Neural progenitor cell (in vitro differentiated cells): ENCODE measurements at regions not wholly inside any gene's neighbourhood (a gene's known extent, or its start where the extent isn't known, plus 50 kb on each side); places are given as distances from the start of the nearest gene placed in this dataset.

Source experiments
- DNase-seq: peaks from one replicate; pipeline ENCODE4 v3.0.0-alpha.2; 2016; ENCODE audit warnings: low spot score
- H2AFZ ChIP-seq: fragments of 200-600 bp; sonication (generic); replicated peaks from 2 replicates; pipeline ENCODE4 v1.6.1; 2016; ENCODE audit warnings: antibody characterized with exemption
- H3F3A ChIP-seq: fragments of 200-600 bp; sonication (generic); 2 replicates; pipeline ENCODE4 v1.6.1; 2016; ENCODE audit warnings: antibody characterized with exemption, low read depth
- H3K27ac ChIP-seq: fragments of 200-600 bp; sonication (generic); 2 replicates; pipeline ENCODE4 v1.5.1; 2016; ENCODE audit warnings: mild to moderate bottlenecking
- H3K27me3 ChIP-seq: fragments of 200-600 bp; sonication (generic); 2 replicates; pipeline ENCODE4 v1.6.1; 2016; ENCODE audit warnings: mild to moderate bottlenecking, moderate library complexity
- H3K36me3 ChIP-seq: fragments of 200-600 bp; sonication (generic); 2 replicates; pipeline ENCODE4 v1.5.1; 2016
- H3K4me1 ChIP-seq: fragments of 200-600 bp; sonication (generic); 2 replicates; pipeline ENCODE4 v1.6.1; 2016; ENCODE audit warnings: mixed run types
- H3K4me2 ChIP-seq: fragments of 200-600 bp; sonication (generic); 2 replicates; pipeline ENCODE4 v1.6.1; 2016
- H3K4me3 ChIP-seq: fragments of 200-600 bp; sonication (generic); 2 replicates; pipeline ENCODE4 v1.5.1; 2016
- H3K79me2 ChIP-seq: fragments of 200-600 bp; sonication (generic); 2 replicates; pipeline ENCODE4 v1.6.1; 2016; ENCODE audit warnings: low read depth
- H3K9ac ChIP-seq: fragments of 200-600 bp; sonication (generic); 2 replicates; pipeline ENCODE4 v1.6.1; 2016
- H3K9me3 ChIP-seq: fragments of 200-600 bp; sonication (generic); 2 replicates; pipeline ENCODE4 v1.5.1; 2016; ENCODE audit warnings: low read depth
- H4K20me1 ChIP-seq: fragments of 200-600 bp; sonication (generic); 2 replicates; pipeline ENCODE4 v1.6.1; 2016; ENCODE audit warnings: low read depth
- H3K27ac Mint-ChIP-seq: 3 replicates; pipeline ENCODE4 v1.8.0; 2021; ENCODE audit warnings: mixed read lengths
- H3K27me3 Mint-ChIP-seq: 2 replicates; pipeline ENCODE4 v1.8.0; 2022; ENCODE audit warnings: low read depth, mild to moderate bottlenecking, inconsistent platforms, moderate library complexity, mixed read lengths; ENCODE audit not compliant: insufficient read depth
- H3K36me3 Mint-ChIP-seq: 3 replicates; pipeline ENCODE4 v1.8.0; 2021; ENCODE audit warnings: mixed read lengths
- H3K4me1 Mint-ChIP-seq: 3 replicates; pipeline ENCODE4 v1.8.0; 2021; ENCODE audit warnings: mixed read lengths
- H3K4me3 Mint-ChIP-seq: 3 replicates; pipeline ENCODE4 v1.8.0; 2021; ENCODE audit warnings: mild to moderate bottlenecking, moderate library complexity, mixed read lengths
- H3K9me3 Mint-ChIP-seq: 3 replicates; pipeline ENCODE4 v1.8.0; 2020; ENCODE audit warnings: mixed read lengths
- CTCF ChIP-seq: fragments of 200-600 bp; sonication (generic); IDR thresholded peaks from 2 replicates; pipeline ENCODE4 v1.5.1; 2017; ENCODE audit warnings: antibody characterized with exemption, mild to moderate bottlenecking
- EZH2 ChIP-seq: fragments of 200-600 bp; sonication (generic); IDR thresholded peaks from 2 replicates; pipeline ENCODE4 v1.6.1; 2017; ENCODE audit warnings: antibody characterized with exemption, mild to moderate bottlenecking, moderate library complexity
- EZH2phosphoT487 ChIP-seq: fragments of 200-600 bp; sonication (generic); IDR thresholded peaks from 2 replicates; pipeline ENCODE4 v1.6.1; 2017; ENCODE audit warnings: antibody characterized with exemption

GRCh38 chrX:38999967-39000745, 198.9 kb downstream of the MID1IP1 start:
- no peak for DNase-seq
- Mint-ChIP-seq H3K27me3 (no peaks in the 10 kb centered on the region), H3K4me3 (no peak overlapping the region), H3K36me3 (no peaks in the 10 kb centered on the region), H3K9me3 (peaks cover 6% of the 10 kb centered on the region), H3K27ac (no peak overlapping the region), H3K4me1 (no peaks in the 10 kb centered on the region)
- Histone ChIP-seq H3F3A (no peaks in the 10 kb centered on the region), H3K79me2 (no peaks in the 10 kb centered on the region), H3K27me3 (no peaks in the 10 kb centered on the region), H3K9ac (no peak overlapping the region), H4K20me1 (no peaks in the 10 kb centered on the region), H3K9me3 (no peaks in the 10 kb centered on the region), H3K4me3 (no peak overlapping the region), H3K4me1 (no peaks in the 10 kb centered on the region), H3K4me2 (no peak overlapping the region), H2AFZ (no peak overlapping the region), H3K36me3 (no peaks in the 10 kb centered on the region), H3K27ac (no peak overlapping the region)
- TF ChIP-seq EZH2phosphoT487, result no peak
- TF ChIP-seq CTCF, result no peak
- TF ChIP-seq EZH2, result no peak

GRCh38 chrX:39000802-39001201, 199.5 kb downstream of the MID1IP1 start:
- Mint-ChIP-seq H3K4me1 (no peaks in the 10 kb centered on the region), H3K9me3 (peaks cover 3% of the 10 kb centered on the region), H3K27me3 (peaks cover 2% of the 10 kb centered on the region), H3K27ac (no peak overlapping the region), H3K36me3 (no peaks in the 10 kb centered on the region), H3K4me3 (no peak overlapping the region)
- Histone ChIP-seq H3K4me2 (no peak overlapping the region), H3K4me3 (no peak overlapping the region), H3F3A (no peaks in the 10 kb centered on the region), H3K27ac (no peak overlapping the region), H3K79me2 (no peaks in the 10 kb centered on the region), H2AFZ (no peak overlapping the region), H3K27me3 (no peaks in the 10 kb centered on the region), H4K20me1 (no peaks in the 10 kb centered on the region), H3K9ac (no peak overlapping the region), H3K9me3 (no peaks in the 10 kb centered on the region), H3K36me3 (no peaks in the 10 kb centered on the region), H3K4me1 (no peaks in the 10 kb centered on the region)
- DNase-seq, result no peak
- TF ChIP-seq EZH2 (no peak), CTCF (no peak), EZH2phosphoT487 (no peak)

- no peak for DNase-seq
- no peaks in the 10 kb centered on the region for H3K27me3 ChIP-seq
- H3K4me1 Mint-ChIP-seq, result no peaks in the 10 kb centered on the region
- H3F3A ChIP-seq, result no peaks in the 10 kb centered on the region
- H3K79me2 ChIP-seq, result no peaks in the 10 kb centered on the region
- H2AFZ ChIP-seq, result no peak overlapping the region
- no peak overlapping the region for H3K27ac ChIP-seq
- no peak overlapping the region for H3K9ac ChIP-seq
- H3K27ac Mint-ChIP-seq, result no peak overlapping the region
- peaks cover 2% of the 10 kb centered on the region for H3K27me3 Mint-ChIP-seq
- H3K4me2 ChIP-seq, result no peak overlapping the region
- no peaks in the 10 kb centered on the region for H4K20me1 ChIP-seq
- no peak overlapping the region for H3K4me3 ChIP-seq
- no peaks in the 10 kb centered on the region for H3K36me3 Mint-ChIP-seq
- H3K9me3 Mint-ChIP-seq, result peaks cover 6% of the 10 kb centered on the region
- TF ChIP-seq CTCF (no peak), EZH2 (no peak), EZH2phosphoT487 (no peak)
- H3K36me3 ChIP-seq, result no peaks in the 10 kb centered on the region
- no peaks in the 10 kb centered on the region for H3K9me3 ChIP-seq
- no peak overlapping the region for H3K4me3 Mint-ChIP-seq
- no peaks in the 10 kb centered on the region for H3K4me1 ChIP-seq
Observed at GRCh38 chrX:39002466-39002865, 201.2 kb downstream of the MID1IP1 start.
